HFF-Myc (cell line): ENCODE measurements at regions not wholly inside any gene's neighbourhood (a gene's known extent, or its start where the extent isn't known, plus 50 kb on each side); places are given as distances from the start of the nearest gene placed in this dataset.

ENCODE experiments used
- DNase-seq: peaks from one replicate; pipeline ENCODE4 v3.0.0-alpha.2; 2011; ENCODE audit warnings: low read depth; ENCODE audit errors: extremely low read depth
- H3K4me3 ChIP-seq: replicated peaks from 2 replicates; pipeline ENCODE4 v1.5.1; 2011; ENCODE audit warnings: low read depth, mild to moderate bottlenecking, control low read depth, low read length
- CTCF ChIP-seq: IDR thresholded peaks from 2 replicates; pipeline ENCODE4 v1.5.1; 2012; ENCODE audit warnings: mild to moderate bottlenecking, low read depth, low read length, control low read depth; ENCODE audit errors: missing control alignments

- DNase-seq = no peak
- no peak for TF ChIP-seq CTCF
- H3K4me3 ChIP-seq = no peak overlapping the region
These were observed 57.9 kb upstream of the CCDC91 start for GRCh38 chr12:28132398-28132797.

GRCh38 chr12:28135801-28136439 lies 54.3 kb upstream of the CCDC91 start:
- no peak for DNase-seq
- no peak for TF ChIP-seq CTCF

GRCh38 chr12:28137414-28137813 lies 52.8 kb upstream of the CCDC91 start:
- TF ChIP-seq CTCF = no peak

More at GRCh38 chr12:28135801-28136439, 54.3 kb upstream of the CCDC91 start:
- no peak overlapping the region for H3K4me3 ChIP-seq

GRCh38 chr12:28140404-28140803 lies 49.9 kb upstream of the CCDC91 start:
- no peak for DNase-seq
- no peak for TF ChIP-seq CTCF
- H3K4me3 ChIP-seq = no peak overlapping the region

More at GRCh38 chr12:28137414-28137813, 52.8 kb upstream of the CCDC91 start:
- H3K4me3 ChIP-seq = no peak overlapping the region
- no peak for DNase-seq
